ENCODE measurements at regions not wholly inside any gene's neighbourhood (a gene's known extent, or its start where the extent isn't known, plus 50 kb on each side); places are given as distances from the start of the nearest gene placed in this dataset.
A peak's percentile ranks its signal among the peaks of the same experiment; 100 is the strongest.

GRCh38 chr16:66058832-66059231, 307.7 kb upstream of the CDH5 start:
- no peak overlapping the region for H3K4me3 ChIP-seq (ENCODE audit: low read length)
- H3K27me3 ChIP-seq (ENCODE audit: control insufficient read depth, insufficient read depth, low read length): no peaks in the 10 kb centered on the region
- no peak for DNase-seq (ENCODE audit: low read depth, low spot score)
- no CpG with 5 or more reads among the region's 1 CpG for WGBS (ENCODE audit: insufficient coverage, insufficient read length)
- H3K4me1 ChIP-seq (ENCODE audit: control insufficient read depth, insufficient read depth, low read length): peaks cover 1% of the 10 kb centered on the region; the same call in 1 of the 2 replicates
- no peak overlapping the region for H3K27ac ChIP-seq (ENCODE audit: low read length)
- H3K9me3 ChIP-seq (ENCODE audit: control insufficient read depth, insufficient read depth, low read length): no peaks in the 10 kb centered on the region
- no peaks in the 10 kb centered on the region for H3K36me3 ChIP-seq (ENCODE audit: control insufficient read depth, insufficient read depth, low read length)

- Histone ChIP-seq H3K27me3 (ENCODE audit: control insufficient read depth, insufficient read depth, low read length) (no peaks in the 10 kb centered on the region), H3K36me3 (ENCODE audit: control insufficient read depth, insufficient read depth, low read length) (no peaks in the 10 kb centered on the region), H3K9me3 (ENCODE audit: control insufficient read depth, insufficient read depth, low read length) (no peaks in the 10 kb centered on the region), H3K4me3 (ENCODE audit: low read length) (no peak overlapping the region), H3K4me1 (ENCODE audit: control insufficient read depth, insufficient read depth, low read length) (peaks cover 2% of the 10 kb centered on the region; the same call in 1 of the 2 replicates), H3K27ac (ENCODE audit: low read length) (no peak overlapping the region)
- no CpG with 5 or more reads among the region's 8 CpGs for WGBS (ENCODE audit: insufficient coverage, insufficient read length)
- no peak for DNase-seq (ENCODE audit: low read depth, low spot score)
Observed at GRCh38 chr16:66058172-66058691, 308.3 kb upstream of the CDH5 start.

- Histone ChIP-seq H3K36me3 (ENCODE audit: control insufficient read depth, insufficient read depth, low read length) (no peaks in the 10 kb centered on the region), H3K9me3 (ENCODE audit: control insufficient read depth, insufficient read depth, low read length) (no peaks in the 10 kb centered on the region), H3K4me3 (ENCODE audit: low read length) (no peak overlapping the region), H3K27ac (ENCODE audit: low read length) (no peak overlapping the region), H3K27me3 (ENCODE audit: control insufficient read depth, insufficient read depth, low read length) (no peaks in the 10 kb centered on the region), H3K4me1 (ENCODE audit: control insufficient read depth, insufficient read depth, low read length) (peaks cover 2% of the 10 kb centered on the region; the same call in 1 of the 2 replicates)
- no CpG with 5 or more reads among the region's 3 CpGs for WGBS (ENCODE audit: insufficient coverage, insufficient read length)
- no peak for DNase-seq (ENCODE audit: low read depth, low spot score)
Observed at GRCh38 chr16:66057057-66057456, 309.4 kb upstream of the CDH5 start.

- Histone ChIP-seq H3K9me3 (ENCODE audit: control insufficient read depth, insufficient read depth, low read length) (no peaks in the 10 kb centered on the region), H3K4me3 (ENCODE audit: low read length) (no peak overlapping the region), H3K27ac (ENCODE audit: low read length) (no peak overlapping the region), H3K27me3 (ENCODE audit: control insufficient read depth, insufficient read depth, low read length) (no peaks in the 10 kb centered on the region), H3K36me3 (ENCODE audit: control insufficient read depth, insufficient read depth, low read length) (no peaks in the 10 kb centered on the region), H3K4me1 (ENCODE audit: control insufficient read depth, insufficient read depth, low read length) (peaks cover 2% of the 10 kb centered on the region; the same call in 1 of the 2 replicates)
- WGBS (ENCODE audit: insufficient coverage, insufficient read length): no CpG with 5 or more reads among the region's 4 CpGs
- peak; percentile 5 for DNase-seq (ENCODE audit: low read depth, low spot score)
Observed at GRCh38 chr16:66054095-66054494, 312.4 kb upstream of the CDH5 start.

- no CpG with 5 or more reads among the region's 2 CpGs for WGBS (ENCODE audit: insufficient coverage, insufficient read length)
- DNase-seq (ENCODE audit: low read depth, low spot score): no peak
- no peaks in the 10 kb centered on the region for H3K36me3 ChIP-seq (ENCODE audit: control insufficient read depth, insufficient read depth, low read length)
- H3K27ac ChIP-seq (ENCODE audit: low read length): no peak overlapping the region
- peaks cover 2% of the 10 kb centered on the region; the same call in 1 of the 2 replicates for H3K4me1 ChIP-seq (ENCODE audit: control insufficient read depth, insufficient read depth, low read length)
- H3K4me3 ChIP-seq (ENCODE audit: low read length): no peak overlapping the region
- no peaks in the 10 kb centered on the region for H3K9me3 ChIP-seq (ENCODE audit: control insufficient read depth, insufficient read depth, low read length)
- H3K27me3 ChIP-seq (ENCODE audit: control insufficient read depth, insufficient read depth, low read length): no peaks in the 10 kb centered on the region
Observed at GRCh38 chr16:66052745-66053144, 313.7 kb upstream of the CDH5 start.

- no CpG with 5 or more reads among the region's 2 CpGs for WGBS (ENCODE audit: insufficient coverage, insufficient read length)
- Histone ChIP-seq H3K36me3 (ENCODE audit: control insufficient read depth, insufficient read depth, low read length) (no peaks in the 10 kb centered on the region), H3K4me3 (ENCODE audit: low read length) (no peak overlapping the region), H3K4me1 (ENCODE audit: control insufficient read depth, insufficient read depth, low read length) (peaks cover 2% of the 10 kb centered on the region; the same call in 1 of the 2 replicates), H3K27ac (ENCODE audit: low read length) (no peak overlapping the region), H3K9me3 (ENCODE audit: control insufficient read depth, insufficient read depth, low read length) (no peaks in the 10 kb centered on the region), H3K27me3 (ENCODE audit: control insufficient read depth, insufficient read depth, low read length) (no peaks in the 10 kb centered on the region)
- no peak for DNase-seq (ENCODE audit: low read depth, low spot score)
Observed at GRCh38 chr16:66050991-66051390, 315.5 kb upstream of the CDH5 start.

- WGBS (ENCODE audit: insufficient coverage, insufficient read length): no CpG with 5 or more reads among the region's 4 CpGs
- DNase-seq (ENCODE audit: low read depth, low spot score): no peak
- H3K36me3 ChIP-seq (ENCODE audit: control insufficient read depth, insufficient read depth, low read length): no peaks in the 10 kb centered on the region
- no peaks in the 10 kb centered on the region for H3K27me3 ChIP-seq (ENCODE audit: control insufficient read depth, insufficient read depth, low read length)
- peaks cover 2% of the 10 kb centered on the region; the same call in 1 of the 2 replicates for H3K4me1 ChIP-seq (ENCODE audit: control insufficient read depth, insufficient read depth, low read length)
- no peak overlapping the region for H3K27ac ChIP-seq (ENCODE audit: low read length)
- no peaks in the 10 kb centered on the region for H3K9me3 ChIP-seq (ENCODE audit: control insufficient read depth, insufficient read depth, low read length)
- H3K4me3 ChIP-seq (ENCODE audit: low read length): no peak overlapping the region
Observed at GRCh38 chr16:66049865-66050264, 316.6 kb upstream of the CDH5 start.

- no peak for DNase-seq (ENCODE audit: low read depth, low spot score)
- WGBS (ENCODE audit: insufficient coverage, insufficient read length): no CpG with 5 or more reads among the region's 1 CpG
- H3K4me3 ChIP-seq (ENCODE audit: low read length): no peak overlapping the region
- H3K4me1 ChIP-seq (ENCODE audit: control insufficient read depth, insufficient read depth, low read length): no peaks in the 10 kb centered on the region
- H3K27ac ChIP-seq (ENCODE audit: low read length): no peak overlapping the region
- no peaks in the 10 kb centered on the region for H3K9me3 ChIP-seq (ENCODE audit: control insufficient read depth, insufficient read depth, low read length)
- H3K27me3 ChIP-seq (ENCODE audit: control insufficient read depth, insufficient read depth, low read length): no peaks in the 10 kb centered on the region
- H3K36me3 ChIP-seq (ENCODE audit: control insufficient read depth, insufficient read depth, low read length): no peaks in the 10 kb centered on the region
Observed at GRCh38 chr16:66045626-66046025, 320.9 kb upstream of the CDH5 start.

GRCh38 chr16:66044556-66044955, 321.9 kb upstream of the CDH5 start:
- DNase-seq (ENCODE audit: low read depth, low spot score): no peak
- H3K27me3 ChIP-seq (ENCODE audit: control insufficient read depth, insufficient read depth, low read length): no peaks in the 10 kb centered on the region
- no CpG with 5 or more reads among the region's 2 CpGs for WGBS (ENCODE audit: insufficient coverage, insufficient read length)
- no peak overlapping the region for H3K27ac ChIP-seq (ENCODE audit: low read length)
- H3K4me3 ChIP-seq (ENCODE audit: low read length): no peak overlapping the region
- H3K36me3 ChIP-seq (ENCODE audit: control insufficient read depth, insufficient read depth, low read length): no peaks in the 10 kb centered on the region
- no peaks in the 10 kb centered on the region for H3K9me3 ChIP-seq (ENCODE audit: control insufficient read depth, insufficient read depth, low read length)
- no peaks in the 10 kb centered on the region for H3K4me1 ChIP-seq (ENCODE audit: control insufficient read depth, insufficient read depth, low read length)

GRCh38 chr16:66044089-66044488, 322.4 kb upstream of the CDH5 start:
- no CpG with 5 or more reads among the region's 3 CpGs for WGBS (ENCODE audit: insufficient coverage, insufficient read length)
- Histone ChIP-seq H3K27ac (ENCODE audit: low read length) (no peak overlapping the region), H3K4me1 (ENCODE audit: control insufficient read depth, insufficient read depth, low read length) (no peaks in the 10 kb centered on the region), H3K36me3 (ENCODE audit: control insufficient read depth, insufficient read depth, low read length) (no peaks in the 10 kb centered on the region), H3K4me3 (ENCODE audit: low read length) (no peak overlapping the region), H3K27me3 (ENCODE audit: control insufficient read depth, insufficient read depth, low read length) (no peaks in the 10 kb centered on the region), H3K9me3 (ENCODE audit: control insufficient read depth, insufficient read depth, low read length) (no peaks in the 10 kb centered on the region)
- DNase-seq (ENCODE audit: low read depth, low spot score): no peak

- H3K27ac ChIP-seq (ENCODE audit: low read length): no peak overlapping the region
- H3K27me3 ChIP-seq (ENCODE audit: control insufficient read depth, insufficient read depth, low read length): no peaks in the 10 kb centered on the region
- no peak for DNase-seq (ENCODE audit: low read depth, low spot score)
- H3K4me1 ChIP-seq (ENCODE audit: control insufficient read depth, insufficient read depth, low read length): no peaks in the 10 kb centered on the region
- no peaks in the 10 kb centered on the region for H3K36me3 ChIP-seq (ENCODE audit: control insufficient read depth, insufficient read depth, low read length)
- no peak overlapping the region for H3K4me3 ChIP-seq (ENCODE audit: low read length)
- no peaks in the 10 kb centered on the region for H3K9me3 ChIP-seq (ENCODE audit: control insufficient read depth, insufficient read depth, low read length)
Observed at GRCh38 chr16:66043326-66043725, 323.2 kb upstream of the CDH5 start.
